ENCODE measurements at regions not wholly inside any gene's neighbourhood (a gene's known extent, or its start where the extent isn't known, plus 50 kb on each side); places are given as distances from the start of the nearest gene placed in this dataset.

DNA sequence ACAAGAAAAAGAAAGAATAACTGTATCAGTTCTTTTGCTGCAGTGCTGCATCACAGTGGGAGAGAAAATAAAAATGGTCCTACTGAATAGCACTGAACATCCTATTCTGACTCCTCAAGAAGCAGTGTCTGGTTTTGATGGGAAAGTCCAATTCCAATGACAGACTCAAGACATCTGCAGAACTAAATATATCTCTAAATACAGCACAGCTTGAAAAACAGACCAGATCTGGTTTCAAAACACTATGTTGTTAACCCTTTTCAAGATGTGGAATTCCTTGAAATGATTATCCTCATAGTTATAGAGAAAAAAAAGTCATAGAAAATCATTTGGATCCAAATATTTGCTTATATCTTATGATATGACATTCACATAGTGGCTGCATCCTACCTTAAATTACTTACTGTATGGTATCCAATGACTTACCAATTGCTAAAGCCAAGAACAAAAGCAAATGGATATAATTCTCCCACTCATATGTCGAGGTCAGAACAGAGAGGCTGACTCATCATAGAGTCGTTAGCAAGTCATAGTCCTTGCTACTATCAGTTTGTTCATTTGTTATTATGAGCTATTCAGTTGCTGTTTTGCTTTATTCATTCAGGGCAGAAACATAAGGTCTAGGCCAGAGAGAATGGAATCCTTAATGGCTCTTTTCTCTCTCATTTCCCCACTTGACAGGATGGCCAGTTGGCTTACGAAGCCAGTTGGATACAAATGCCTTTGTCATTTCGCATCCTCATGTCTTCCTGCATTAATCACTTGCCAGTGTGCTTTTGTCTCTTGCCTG lies 62.5 kb upstream of the ACVR2A start:
- TF ChIP-seq, protein P1, sequence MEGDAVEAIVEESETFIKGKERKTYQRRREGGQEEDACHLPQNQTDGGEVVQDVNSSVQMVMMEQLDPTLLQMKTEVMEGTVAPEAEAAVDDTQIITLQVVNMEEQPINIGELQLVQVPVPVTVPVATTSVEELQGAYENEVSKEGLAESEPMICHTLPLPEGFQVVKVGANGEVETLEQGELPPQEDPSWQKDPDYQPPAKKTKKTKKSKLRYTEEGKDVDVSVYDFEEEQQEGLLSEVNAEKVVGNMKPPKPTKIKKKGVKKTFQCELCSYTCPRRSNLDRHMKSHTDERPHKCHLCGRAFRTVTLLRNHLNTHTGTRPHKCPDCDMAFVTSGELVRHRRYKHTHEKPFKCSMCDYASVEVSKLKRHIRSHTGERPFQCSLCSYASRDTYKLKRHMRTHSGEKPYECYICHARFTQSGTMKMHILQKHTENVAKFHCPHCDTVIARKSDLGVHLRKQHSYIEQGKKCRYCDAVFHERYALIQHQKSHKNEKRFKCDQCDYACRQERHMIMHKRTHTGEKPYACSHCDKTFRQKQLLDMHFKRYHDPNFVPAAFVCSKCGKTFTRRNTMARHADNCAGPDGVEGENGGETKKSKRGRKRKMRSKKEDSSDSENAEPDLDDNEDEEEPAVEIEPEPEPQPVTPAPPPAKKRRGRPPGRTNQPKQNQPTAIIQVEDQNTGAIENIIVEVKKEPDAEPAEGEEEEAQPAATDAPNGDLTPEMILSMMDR (conservative IDR thresholded peaks at IDR 0.05): no peak
- TF ChIP-seq EZH2 (IDR thresholded peaks at IDR 0.05; ENCODE audit: low read depth): no peak
